IPS-18c (cell line): ENCODE measurements at regions not wholly inside any gene's neighbourhood (a gene's known extent, or its start where the extent isn't known, plus 50 kb on each side); places are given as distances from the start of the nearest gene placed in this dataset.
"Not testable (repeated sequence)": the region's sequence is repeated elsewhere in the genome, so short reads cannot be mapped to it uniquely, and the experiment has no call there.

ENCODE experiments used
- H3K4me3 ChIP-seq: 2 replicates; pipeline ENCODE4 v1.7.0; 2013; ENCODE audit warnings: low read depth, mild to moderate bottlenecking, low read length, moderate library complexity; ENCODE audit not compliant: insufficient read depth
- H3K9me3 ChIP-seq: one replicate; pipeline ENCODE4 v1.6.1; 2013; ENCODE audit warnings: mild to moderate bottlenecking, low read length, moderate library complexity; ENCODE audit not compliant: control insufficient read depth, insufficient read depth

DNA sequence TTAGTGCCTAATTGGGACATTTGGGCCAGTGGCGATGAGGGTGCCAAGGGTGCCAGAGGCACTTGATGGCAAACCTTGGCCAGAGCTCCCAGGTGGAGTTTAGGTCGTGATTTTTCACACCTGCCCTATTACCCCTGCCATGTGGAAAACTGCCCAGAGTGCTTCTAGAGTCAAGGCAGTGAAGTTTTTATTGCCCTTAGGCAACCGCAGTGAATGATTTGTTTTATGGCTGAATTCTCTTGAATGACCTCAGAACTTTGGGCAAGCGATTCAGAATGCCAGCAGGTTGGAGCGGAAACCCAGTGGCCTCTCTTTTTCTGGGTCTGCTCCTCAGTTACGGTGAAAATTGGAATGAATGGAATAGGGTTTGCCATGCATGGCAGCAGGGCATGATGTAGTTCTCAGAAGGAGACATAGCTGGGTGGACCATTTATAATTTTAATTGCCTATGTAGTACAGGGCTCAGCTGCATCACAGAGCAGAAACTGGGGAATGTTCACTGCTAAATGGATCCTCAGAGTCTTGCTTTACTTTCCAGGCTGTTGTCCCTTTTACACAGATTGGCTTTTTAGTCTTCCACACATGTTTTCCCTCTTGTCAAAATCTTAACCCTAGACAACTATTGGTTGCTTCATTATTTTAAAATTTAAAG lies 820.0 kb upstream of the SEMA6A start:
- Histone ChIP-seq H3K9me3 (no peaks in the 10 kb centered on the region), H3K4me3 (no peak overlapping the region)

- no peak overlapping the region for H3K4me3 ChIP-seq
- H3K9me3 ChIP-seq: no peaks in the 10 kb centered on the region
Observed at GRCh38 chr5:117393125-117393524, 818.5 kb upstream of the SEMA6A start.

DNA sequence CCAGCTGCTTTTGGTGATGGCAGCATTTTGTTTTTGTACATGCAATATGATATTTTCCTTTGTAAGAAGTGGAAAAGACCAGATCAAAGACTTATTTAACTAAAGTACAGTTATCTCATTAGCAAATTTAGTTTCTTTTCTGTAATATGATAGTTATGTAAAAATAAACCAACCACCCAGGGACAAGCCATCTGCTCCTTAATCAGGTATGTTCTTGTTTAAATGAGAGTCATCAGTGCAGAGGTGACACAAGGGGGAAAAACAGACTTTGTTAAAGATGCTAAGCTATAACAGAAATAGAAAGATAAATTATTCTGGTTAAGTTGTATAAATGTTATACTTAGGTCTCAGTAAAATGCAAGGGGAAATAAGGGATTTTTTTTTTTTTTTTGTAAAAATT lies 805.7 kb upstream of the SEMA6A start:
- Histone ChIP-seq H3K9me3 (no peaks in the 10 kb centered on the region), H3K4me3 (no peak overlapping the region)

- no peaks in the 10 kb centered on the region for H3K9me3 ChIP-seq
- no peak overlapping the region for H3K4me3 ChIP-seq
Observed at GRCh38 chr5:117379521-117379920, 804.9 kb upstream of the SEMA6A start.

- Histone ChIP-seq H3K9me3 (no peaks in the 10 kb centered on the region), H3K4me3 (no peak overlapping the region)
Observed at GRCh38 chr5:117376748-117377147, 802.1 kb upstream of the SEMA6A start.

DNA sequence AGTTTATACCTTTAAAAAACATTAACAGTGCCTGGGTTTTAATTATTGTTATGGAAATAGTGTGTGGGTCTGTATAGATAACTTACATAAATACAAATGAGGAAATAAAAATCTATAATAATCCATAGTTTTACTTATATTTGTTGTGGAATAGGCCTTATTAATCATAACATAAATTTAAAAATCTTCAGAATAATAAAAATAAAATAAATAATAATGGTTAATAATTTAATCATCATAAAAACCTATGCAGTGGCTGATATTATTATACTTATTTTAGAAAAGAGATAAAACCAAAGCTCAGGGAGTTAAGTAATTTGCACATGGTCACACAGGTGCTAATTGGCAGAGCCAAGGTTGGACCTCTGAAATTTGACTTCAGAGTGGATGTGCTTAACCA lies 785.3 kb upstream of the SEMA6A start:
- H3K4me3 ChIP-seq: no peak overlapping the region
- H3K9me3 ChIP-seq: no peaks in the 10 kb centered on the region

DNA sequence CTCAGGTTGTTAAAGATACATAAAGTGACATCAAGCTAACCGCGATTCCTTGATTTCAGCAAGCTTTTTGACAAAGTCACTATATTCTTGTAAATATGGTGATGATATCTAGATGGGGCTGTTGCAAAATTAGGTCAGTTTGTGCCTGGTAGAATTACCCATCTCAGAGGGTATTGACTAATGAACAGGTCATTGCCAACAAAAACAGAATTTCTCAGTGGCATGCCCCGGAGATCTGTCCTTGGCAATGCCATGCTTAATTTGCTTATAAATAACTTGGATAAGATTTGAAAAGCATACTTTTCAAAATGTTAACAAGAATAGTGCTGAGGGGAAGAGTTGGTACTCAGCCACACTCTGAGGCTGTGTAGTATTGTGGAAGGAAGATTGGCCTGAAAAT lies 783.3 kb upstream of the SEMA6A start:
- Histone ChIP-seq H3K9me3 (no peaks in the 10 kb centered on the region), H3K4me3 (no peak overlapping the region)

GRCh38 chr5:117347280-117347679 lies 772.7 kb upstream of the SEMA6A start:
- no peaks in the 10 kb centered on the region for H3K9me3 ChIP-seq
- H3K4me3 ChIP-seq: no peak overlapping the region

DNA sequence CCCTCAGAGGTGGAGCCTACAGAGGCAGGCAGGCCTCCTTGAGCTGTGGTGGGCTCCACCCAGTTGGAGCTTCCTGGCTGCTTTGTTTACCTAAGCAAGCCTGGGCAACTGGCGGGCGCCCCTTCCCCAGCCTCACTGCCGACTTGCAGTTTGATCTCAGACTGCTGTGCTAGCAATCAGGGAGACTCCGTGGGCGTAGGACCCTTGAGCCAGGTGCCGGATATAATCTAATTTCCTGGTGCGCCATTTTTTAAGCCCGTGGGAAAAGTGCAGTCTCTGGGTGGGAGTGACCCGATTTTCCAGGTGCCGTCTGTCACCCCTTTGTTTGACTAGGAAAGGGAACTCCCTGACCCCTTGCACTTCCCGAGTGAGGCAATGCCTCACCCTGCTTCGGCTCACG lies 769.1 kb upstream of the SEMA6A start:
- H3K4me3 ChIP-seq, H3K9me3 ChIP-seq: not testable (repeated sequence)

GRCh38 chr5:117337064-117337749 lies 762.6 kb upstream of the SEMA6A start:
- H3K4me3 ChIP-seq: no peak overlapping the region
- no peaks in the 10 kb centered on the region for H3K9me3 ChIP-seq

- Histone ChIP-seq H3K4me3 (no peak overlapping the region), H3K9me3 (no peaks in the 10 kb centered on the region)
Observed at GRCh38 chr5:117336208-117336607, 761.6 kb upstream of the SEMA6A start.

- Histone ChIP-seq H3K4me3 (no peak overlapping the region), H3K9me3 (no peaks in the 10 kb centered on the region)
Observed at GRCh38 chr5:117333011-117333410, 758.4 kb upstream of the SEMA6A start.

DNA sequence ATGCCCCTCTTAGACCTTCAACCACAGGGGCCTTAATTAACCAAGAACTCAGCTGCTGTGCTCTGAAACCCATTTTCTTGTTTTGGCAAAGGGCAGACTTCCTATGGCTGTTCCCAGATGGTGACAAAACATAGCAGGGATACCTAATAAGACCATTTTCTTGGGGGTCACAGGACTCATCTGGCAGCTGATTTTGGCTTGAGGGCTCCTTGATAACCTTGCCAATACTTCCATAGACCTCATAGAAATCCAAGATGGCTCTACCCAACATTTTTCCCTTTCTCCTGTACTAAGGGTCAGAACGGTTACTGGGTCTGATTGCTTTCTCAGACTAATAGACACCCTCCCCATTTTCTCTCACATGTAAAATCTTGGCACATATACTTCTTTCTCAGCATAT lies 757.7 kb upstream of the SEMA6A start:
- Histone ChIP-seq H3K9me3 (no peaks in the 10 kb centered on the region), H3K4me3 (no peak overlapping the region)

- H3K4me3 ChIP-seq: no peak overlapping the region
Observed at GRCh38 chr5:117327511-117327910, 752.9 kb upstream of the SEMA6A start.

DNA sequence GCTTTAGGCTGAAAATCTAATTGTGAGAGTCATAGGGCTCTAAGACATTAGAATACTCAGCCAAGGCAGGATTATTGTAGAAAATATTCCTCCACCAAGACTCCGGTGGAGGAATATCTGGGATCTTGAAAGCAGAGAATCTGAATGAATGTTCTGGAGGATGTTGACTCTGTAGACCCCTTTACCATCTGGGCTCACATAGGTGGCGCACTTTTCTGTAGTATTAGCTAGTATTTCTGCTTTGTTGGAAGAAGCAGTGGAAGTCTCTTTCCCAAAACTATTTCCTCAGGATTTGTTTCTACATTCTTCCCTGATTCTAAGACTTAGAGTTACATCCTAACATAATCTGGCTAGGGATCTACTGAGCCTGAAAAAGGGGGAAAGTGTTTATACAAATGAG lies 752.4 kb upstream of the SEMA6A start:
- no peak overlapping the region for H3K4me3 ChIP-seq
- H3K9me3 ChIP-seq: no peaks in the 10 kb centered on the region

More at GRCh38 chr5:117327511-117327910, 752.9 kb upstream of the SEMA6A start:
- no peaks in the 10 kb centered on the region for H3K9me3 ChIP-seq

GRCh38 chr5:117318528-117318927 lies 743.9 kb upstream of the SEMA6A start:
- Histone ChIP-seq H3K4me3 (no peak overlapping the region), H3K9me3 (no peaks in the 10 kb centered on the region)

DNA sequence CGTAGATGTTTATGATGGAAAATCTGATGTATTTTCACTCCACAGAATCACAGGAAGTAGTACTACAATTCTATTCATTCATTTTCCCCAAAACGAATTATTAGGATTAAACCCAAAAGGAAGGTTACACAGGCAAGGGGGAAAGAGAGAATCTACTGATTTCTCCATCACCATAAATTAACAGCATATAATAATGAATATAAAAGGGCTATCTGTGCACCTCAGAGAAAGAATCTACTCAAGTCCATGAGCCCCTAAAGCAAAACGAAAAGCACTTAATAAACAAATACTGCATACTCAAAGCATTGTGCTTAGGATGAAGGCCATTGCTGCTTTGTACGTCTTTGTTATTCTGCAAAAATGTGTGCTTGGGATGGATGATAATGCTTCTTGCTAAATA lies 740.5 kb upstream of the SEMA6A start:
- Histone ChIP-seq H3K4me3 (no peak overlapping the region), H3K9me3 (no peaks in the 10 kb centered on the region)

DNA sequence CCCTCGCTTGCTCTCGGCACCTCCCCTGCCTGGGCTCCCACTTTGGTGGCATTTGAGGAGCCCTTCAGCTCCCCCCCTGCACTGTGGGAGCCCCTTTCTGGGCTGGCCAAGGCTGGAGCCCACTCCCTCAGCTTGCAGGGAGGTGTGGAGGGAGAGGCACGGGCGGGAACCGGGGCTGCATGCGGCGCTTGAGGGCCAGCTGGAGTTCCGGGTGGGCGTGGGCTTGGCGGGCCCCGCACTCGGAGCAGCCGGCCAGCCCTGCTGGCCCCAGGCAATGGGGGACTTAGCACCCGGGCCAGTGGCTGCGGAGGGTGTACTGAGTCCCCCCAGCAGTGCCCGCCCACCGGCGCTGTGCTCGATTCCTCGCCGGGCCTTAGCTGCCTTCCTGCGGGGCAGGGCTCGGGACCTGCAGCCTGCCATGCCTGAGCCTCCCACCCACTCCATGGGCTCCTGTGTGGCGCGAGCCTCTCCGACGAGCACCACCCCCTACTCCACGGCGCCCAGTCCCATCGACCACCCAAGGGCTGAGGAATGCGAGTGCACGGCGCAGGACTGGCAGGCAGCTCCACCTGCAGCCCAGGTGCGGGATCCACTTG lies 730.0 kb upstream of the SEMA6A start:
- H3K9me3 ChIP-seq, H3K4me3 ChIP-seq: not testable (repeated sequence)
